Stimulated activated CD4-positive, alpha-beta T cell treated with anti-CD3 and anti-CD28 coated beads, Interleukin-15, amount 100 ng/mL, for 24 hours (primary cell): ENCODE measurements at regions not wholly inside any gene's neighbourhood (a gene's known extent, or its start where the extent isn't known, plus 50 kb on each side); places are given as distances from the start of the nearest gene placed in this dataset.
A peak's percentile ranks its signal among the peaks of the same experiment; 100 is the strongest.
"Not testable (repeated sequence)": the region's sequence is repeated elsewhere in the genome, so short reads cannot be mapped to it uniquely, and the experiment has no call there.

Source experiments
- DNase-seq: peaks from one replicate; pipeline ENCODE4 v3.0.0-alpha.2; 2020

DNA sequence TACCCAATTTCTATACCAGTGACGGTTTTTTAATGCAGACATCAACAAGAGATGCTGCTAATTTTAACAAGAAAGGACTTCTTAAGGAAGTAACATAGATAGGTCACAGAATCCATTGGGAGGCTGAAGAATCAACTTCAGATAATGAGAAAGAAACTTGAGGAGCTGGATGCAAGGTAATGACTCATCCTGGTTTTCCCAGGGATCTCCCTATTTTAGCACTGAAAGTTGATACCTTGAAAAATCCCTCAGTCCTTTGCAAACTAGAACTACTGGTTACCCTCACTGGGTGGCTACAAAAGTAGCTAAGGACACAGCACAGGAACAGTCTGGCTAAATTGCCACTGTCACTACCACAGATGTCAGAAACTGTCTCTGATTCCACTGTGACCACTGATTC lies 561.9 kb downstream of the FLRT2 start:
- DNase-seq, result no peak

DNA sequence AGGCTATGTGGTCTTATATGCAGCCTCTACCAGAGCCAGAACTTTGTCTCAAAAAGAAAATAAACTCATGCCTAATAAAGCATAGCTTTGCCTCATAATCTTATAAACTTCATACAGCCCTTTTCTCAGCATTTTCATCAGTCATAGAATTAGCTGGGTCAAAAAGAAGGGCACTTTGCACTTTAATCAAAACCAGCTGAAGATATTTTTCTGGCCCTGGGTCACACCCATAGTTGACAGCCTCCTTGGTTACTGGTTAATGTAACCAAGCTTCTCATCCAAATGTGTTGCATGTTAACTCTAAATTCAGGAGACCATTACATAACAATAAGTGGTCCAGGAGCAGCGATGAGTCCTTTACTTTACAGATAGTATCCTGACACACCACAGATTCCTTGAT lies 558.2 kb downstream of the FLRT2 start:
- no peak for DNase-seq

DNA sequence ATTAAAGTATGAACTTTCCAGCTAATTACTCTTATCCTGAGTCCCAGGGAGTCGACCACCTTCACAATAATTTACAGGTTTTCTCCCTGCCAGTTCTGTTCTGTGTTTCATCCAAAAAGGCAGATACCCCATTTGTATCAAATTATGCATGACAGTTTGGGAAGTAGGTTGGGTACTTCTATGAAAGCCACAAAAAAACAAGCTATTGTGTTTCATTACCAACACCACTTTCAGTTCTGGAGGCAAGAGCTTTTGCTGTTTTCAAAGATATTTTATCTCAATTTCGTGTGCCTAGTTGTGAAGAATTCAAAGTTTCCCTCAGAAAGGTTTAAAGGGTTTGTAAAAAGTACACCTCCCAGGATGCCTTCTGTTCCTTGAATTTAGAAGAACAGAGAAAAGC lies 557.4 kb downstream of the FLRT2 start:
- DNase-seq, result no peak

- no peak for DNase-seq
Measured at GRCh38 chr14:86086962-86087361, 557.0 kb downstream of the FLRT2 start.

DNA sequence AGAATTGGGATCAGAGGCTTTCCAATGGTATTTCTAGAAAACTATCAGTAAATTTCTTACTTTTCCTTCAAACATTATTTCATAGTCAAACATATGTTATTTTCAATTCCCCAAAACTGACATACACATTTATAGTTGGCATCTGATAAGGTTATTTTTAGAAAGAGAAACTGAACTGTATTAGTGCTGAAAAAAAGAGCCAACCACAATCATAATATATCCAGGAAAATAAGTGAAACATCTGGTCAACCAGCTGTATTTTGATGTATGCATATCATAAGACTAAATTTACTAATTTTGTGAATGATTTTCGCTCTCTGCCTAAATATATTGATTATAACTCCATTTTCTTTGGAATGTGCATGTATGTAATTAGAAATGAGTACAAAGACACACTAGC lies 554.2 kb downstream of the FLRT2 start:
- no peak for DNase-seq

GRCh38 chr14:86083616-86084015 lies 553.7 kb downstream of the FLRT2 start:
- DNase-seq, result no peak

- DNase-seq, result no peak
Measured at GRCh38 chr14:86072116-86072894, 542.4 kb downstream of the FLRT2 start.

DNA sequence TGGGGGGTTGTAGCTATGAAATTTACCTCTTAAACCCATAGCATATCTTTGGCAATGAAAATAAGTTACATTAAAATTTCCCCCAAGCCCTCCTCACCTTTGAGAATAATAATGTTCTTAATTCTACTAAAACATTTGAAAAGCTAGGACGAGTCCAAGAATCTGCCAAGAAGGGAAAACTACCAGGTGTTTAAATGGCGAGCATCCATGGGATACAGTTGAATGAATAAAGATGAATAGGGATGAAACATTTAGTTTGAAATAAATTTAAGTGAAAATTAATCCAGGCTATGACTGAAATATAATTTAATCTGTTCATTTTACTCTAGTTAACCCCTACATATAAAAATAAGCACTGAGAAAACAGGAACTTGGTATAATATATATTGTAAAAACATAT lies 536.7 kb downstream of the FLRT2 start:
- DNase-seq, result no peak

GRCh38 chr14:86065407-86065806 lies 535.5 kb downstream of the FLRT2 start:
- DNase-seq, result no peak

DNA sequence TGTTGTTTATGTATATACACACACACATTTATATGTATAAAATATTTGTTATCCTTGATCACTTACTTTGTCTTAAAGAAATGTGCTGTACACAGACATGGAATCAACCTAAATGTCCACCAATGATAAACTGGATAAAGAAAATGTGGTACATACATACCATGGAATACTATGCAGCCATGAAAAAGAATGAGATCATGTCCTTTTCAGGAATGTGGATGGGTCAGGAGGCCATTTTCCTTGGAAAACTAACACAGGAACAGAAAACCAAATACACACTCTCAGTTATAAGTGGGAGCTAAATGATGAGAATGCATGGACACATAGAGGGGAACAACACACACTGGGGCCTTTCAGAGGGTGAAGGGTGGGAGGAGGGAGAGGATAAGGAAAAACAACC lies 534.7 kb downstream of the FLRT2 start:
- not testable (repeated sequence) for DNase-seq

DNA sequence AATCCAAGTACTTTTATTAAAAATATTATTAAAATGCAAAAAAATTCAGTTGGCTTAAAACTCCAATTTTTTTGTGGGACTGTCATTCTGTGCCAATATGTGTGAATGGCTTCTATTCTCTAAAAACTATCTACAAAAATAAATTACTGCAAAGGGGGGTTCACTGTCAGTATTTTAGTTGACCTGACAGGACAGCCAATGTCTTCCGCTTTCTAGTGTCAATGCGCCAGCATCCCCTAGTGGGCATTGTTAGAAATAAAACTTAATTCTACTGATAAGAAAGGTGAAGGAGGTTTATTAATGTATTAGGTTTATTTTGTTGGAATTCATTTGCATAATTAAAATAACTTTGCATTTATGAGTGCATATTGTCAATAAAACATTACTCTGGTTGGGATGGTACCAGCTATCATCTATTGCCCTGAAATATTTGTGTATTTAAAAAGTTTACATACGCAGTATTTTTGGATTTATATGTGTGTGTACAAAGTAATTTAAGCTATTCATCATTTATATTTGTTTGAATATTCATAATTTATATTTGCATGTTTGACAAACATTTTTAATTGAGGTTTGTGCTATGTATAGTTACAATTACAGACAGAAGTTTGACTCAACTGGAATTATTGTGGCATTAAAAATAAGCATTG lies 527.2 kb downstream of the FLRT2 start:
- peak; percentile 48 for DNase-seq

DNA sequence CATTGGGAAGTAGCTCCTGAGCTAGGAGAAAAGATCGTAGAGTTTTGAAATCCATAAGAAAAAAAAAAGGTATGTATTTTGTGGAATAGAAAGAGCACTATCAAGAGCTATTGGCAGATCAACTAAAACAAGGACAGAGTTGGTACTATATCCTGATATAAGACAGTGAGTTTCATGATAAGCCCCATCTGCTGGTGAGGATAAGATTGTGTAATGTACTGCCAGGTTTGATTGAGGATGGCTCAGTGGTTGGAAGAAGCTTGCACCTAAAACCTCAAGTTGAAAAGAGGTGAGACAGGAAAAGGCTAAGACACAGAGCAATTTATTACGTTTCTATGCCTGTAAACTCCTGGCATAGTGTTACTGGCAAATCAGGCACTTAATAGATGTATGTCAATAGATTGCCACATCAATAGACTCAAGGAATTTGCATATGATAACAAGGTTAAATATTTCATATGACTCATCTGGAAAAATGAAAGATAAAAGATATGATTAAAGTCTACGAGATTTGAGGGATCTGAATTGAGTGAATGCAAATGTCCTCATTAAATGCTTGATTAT lies 525.6 kb downstream of the FLRT2 start:
- DNase-seq, result no peak

DNA sequence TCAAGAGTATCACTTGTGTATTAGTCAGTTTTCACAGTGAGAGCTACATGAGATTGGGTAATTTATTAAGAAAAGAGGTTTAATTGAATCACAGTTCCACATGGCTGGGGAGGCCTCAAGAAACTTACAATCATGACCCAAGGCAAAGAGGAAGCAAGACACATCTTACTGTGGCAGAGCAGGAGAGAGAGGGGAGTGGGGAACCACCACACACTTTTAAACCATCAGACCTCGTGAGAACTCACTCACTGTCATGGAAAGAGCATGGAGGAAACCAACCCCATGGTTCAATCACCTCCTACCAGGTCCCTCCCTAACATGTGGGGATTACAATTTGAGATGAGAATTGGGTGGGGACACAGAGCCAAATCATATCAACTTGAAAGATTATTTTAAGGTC lies 522.9 kb downstream of the FLRT2 start:
- no peak for DNase-seq

DNA sequence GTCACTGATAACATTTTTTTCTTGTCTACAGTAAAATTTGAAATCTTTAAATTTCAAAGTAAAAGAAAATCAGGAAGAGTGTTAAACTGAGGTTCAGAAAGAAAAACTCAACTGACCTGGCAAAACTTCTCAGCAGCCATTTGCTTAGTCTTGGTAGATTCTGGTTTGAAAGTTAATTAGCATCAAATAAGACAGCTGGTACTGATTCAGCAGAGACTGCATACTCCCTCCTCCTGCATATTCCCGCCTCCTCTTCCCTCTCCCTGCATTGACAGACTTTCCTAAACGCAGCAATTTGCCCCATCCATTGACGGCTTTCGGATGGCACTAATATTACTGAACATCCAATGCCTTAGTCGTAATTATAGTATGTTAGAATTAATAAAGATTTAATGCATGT lies 520.8 kb downstream of the FLRT2 start:
- no peak for DNase-seq

GRCh38 chr14:86050072-86050683 lies 520.2 kb downstream of the FLRT2 start:
- no peak for DNase-seq

GRCh38 chr14:86039176-86039575 lies 509.2 kb downstream of the FLRT2 start:
- no peak for DNase-seq

GRCh38 chr14:86038387-86039042 lies 508.6 kb downstream of the FLRT2 start:
- DNase-seq, result peak; percentile 47

GRCh38 chr14:86035882-86036281 lies 505.9 kb downstream of the FLRT2 start:
- DNase-seq, result no peak

DNA sequence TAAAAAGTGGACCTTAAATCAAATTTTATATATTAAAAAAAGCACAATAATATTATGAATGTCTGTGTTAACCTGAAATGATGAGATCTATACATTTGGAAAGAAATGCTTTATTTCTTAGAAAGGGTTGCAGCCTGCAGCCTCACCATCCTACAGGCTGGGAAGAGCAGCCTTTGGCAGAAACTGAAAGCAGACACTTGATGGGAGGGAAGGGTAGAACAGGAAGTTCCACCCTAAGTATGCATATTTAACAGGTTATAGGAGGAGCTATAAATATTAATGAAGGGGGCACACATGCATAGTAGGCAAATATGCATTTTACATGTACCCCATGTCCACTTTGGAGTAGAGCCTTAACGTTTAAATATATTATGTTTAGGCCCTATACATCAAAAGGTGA lies 498.0 kb downstream of the FLRT2 start:
- DNase-seq, result no peak

DNA sequence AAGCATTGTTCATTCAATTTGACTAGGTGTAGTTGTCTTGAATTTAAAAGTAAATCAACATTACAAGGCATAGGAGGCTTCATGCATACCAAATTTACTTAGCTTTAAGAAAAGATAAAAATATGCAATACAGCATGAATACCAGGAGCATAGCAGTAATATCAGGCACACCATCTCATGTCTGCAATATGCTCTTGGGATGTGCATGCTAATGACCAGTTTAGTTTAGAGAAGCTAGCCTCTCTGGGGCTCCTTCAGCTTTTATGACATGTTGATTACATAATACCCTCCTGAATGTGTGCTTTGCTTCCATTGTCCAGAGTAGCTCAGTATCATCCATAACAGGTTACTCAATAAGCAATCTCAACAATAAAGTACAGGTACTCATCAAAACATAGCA lies 497.2 kb downstream of the FLRT2 start:
- DNase-seq, result no peak

- DNase-seq, result no peak
Measured at GRCh38 chr14:86022031-86022629, 492.2 kb downstream of the FLRT2 start.

GRCh38 chr14:86020841-86021240 lies 490.9 kb downstream of the FLRT2 start:
- DNase-seq, result no peak

GRCh38 chr14:86015941-86016340 lies 486.0 kb downstream of the FLRT2 start:
- no peak for DNase-seq
